ENCODE measurements at regions not wholly inside any gene's neighbourhood (a gene's known extent, or its start where the extent isn't known, plus 50 kb on each side); places are given as distances from the start of the nearest gene placed in this dataset.
"Not testable (repeated sequence)": the region's sequence is repeated elsewhere in the genome, so short reads cannot be mapped to it uniquely, and the experiment has no call there.

GRCh38 chr13:88257706-88258105 lies 586.5 kb downstream of the SLITRK5 start:
- DNase-seq, result no peak

GRCh38 chr13:88263808-88264207 lies 592.6 kb downstream of the SLITRK5 start:
- no peak for DNase-seq

DNA sequence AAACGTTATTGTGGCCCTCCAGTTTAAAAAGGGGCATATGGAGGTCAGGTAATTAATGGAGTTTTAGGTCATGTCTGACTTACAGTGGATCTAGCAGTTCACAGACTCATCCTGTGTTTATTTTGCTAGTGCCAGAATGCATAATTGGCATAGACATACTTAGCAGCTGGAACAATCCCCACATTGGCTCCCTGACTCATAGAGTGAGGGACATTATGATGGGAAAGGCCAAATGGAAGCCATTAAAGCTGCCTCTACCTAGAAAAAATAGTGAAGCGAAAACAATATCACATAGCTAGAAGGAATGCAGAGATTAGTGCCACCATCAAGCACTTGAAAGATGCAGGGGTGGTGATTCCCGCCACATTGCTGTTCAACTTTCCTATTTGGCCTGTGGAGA lies 610.7 kb downstream of the SLITRK5 start:
- DNase-seq, result no peak

DNA sequence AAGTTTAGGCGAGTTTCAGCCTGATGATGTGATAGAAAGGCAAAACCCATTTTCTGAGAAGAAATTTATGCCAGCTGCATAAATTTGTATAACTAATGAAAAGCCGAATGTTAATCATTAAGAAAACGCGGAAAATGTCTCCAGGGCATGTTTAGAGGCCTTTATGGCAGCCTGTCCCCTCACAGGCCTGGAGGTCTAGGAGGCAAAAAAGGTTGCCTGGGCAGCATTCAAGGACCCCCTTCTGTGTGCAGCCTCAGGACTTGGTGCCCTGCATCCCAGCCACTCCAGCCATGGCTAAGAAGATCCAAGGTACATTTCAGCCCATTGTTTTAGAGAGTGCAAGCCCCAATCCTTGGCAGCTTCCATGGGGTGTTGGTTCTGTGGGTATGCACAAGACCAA lies 614.2 kb downstream of the SLITRK5 start:
- no peak for DNase-seq

DNA sequence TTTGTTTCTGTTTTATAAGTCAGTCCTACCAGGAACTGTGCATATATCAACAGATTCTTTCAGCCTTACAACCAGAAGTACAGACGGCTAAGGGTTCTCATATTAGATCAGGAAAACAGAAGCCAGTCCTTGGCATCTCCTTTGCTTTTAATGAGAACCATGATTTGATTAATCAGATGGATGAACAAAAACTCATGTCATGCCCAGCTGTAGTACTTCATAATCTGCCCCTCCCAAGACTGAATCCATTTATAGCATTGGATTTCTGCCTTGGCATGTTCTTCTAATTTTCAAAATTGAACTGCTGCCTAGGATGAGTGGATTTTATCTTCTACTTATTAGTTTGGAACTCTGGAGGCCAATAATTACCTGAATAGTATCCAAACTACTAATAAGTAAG lies 617.2 kb downstream of the SLITRK5 start:
- no peak for DNase-seq

DNA sequence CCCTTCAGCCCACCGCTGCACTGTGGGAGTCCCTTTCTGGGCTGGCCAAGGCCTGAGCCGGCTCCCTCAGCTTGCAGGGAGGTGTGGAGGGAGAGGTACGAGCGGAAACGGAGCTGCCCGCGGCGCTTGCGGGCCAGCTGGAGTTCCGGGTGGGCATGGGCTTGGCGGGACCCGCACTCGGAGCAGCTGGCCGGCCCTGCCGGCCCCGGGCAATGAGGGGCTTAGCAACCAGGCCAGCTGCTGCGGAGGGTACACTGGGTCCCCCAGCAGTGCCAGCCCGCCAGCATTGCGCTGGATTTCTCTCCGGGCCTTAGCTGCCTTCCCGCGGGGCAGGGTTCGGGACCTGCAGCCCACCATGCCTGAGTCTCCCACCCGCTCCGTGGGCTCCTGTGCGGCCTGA lies 620.6 kb downstream of the SLITRK5 start:
- DNase-seq, result not testable (repeated sequence)

DNA sequence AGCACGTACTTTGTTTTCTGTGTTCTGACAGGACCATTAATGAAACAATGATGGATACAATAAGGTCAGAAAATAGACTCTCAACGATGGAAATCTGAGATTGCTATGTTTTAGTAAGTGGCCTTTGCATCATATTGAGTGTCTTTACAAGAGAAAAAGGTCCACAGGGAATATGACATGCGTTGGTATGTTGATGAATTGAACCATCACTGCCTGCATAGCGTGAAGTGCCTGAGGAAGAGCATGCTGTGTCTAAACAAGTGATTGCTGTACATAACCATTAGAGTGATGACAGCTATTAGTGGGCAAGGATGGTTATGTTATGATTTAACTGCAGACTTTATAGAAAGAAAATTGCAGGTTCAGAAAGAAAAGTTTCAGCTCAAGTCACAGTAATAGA lies 623.2 kb downstream of the SLITRK5 start:
- DNase-seq, result no peak

DNA sequence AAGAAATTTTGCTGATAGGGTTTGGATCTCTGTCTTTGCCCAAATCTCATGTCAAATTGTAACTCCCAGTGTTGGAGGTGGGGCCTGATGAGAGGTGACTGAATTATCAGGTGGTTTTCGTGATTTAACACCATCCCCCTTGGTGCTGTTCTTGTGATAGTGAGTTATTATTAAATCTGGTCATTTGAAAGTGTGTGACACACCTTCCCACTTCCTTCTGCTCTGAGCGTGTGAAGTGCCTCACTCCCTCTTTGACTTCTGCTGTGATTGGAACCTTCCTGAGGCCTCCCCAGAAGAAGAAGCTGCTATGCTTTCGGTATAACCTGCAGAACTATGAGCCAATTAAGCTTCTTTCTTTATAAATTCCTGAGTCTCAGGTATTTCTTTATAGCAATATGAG lies 632.0 kb downstream of the SLITRK5 start:
- DNase-seq, result no peak

GRCh38 chr13:88303605-88304004 lies 632.4 kb downstream of the SLITRK5 start:
- no peak for DNase-seq

DNA sequence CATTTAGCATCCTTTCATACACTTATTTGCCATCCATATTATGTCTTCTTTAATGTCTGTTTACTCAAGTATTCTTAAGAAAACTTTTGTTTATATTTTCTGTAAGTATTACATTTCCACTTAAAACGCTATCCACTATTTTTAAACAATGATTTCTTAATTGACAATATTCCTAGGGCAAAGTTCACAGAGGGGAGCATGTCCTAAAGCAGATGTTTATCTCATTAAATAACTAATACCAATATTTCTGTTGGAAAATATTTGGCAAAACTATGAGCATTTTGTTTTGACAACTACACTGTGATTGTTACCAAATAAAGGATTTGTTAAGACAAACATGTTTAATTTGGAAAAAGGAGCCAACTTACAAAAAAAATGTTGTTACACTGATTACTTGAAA lies 643.3 kb downstream of the SLITRK5 start:
- DNase-seq, result no peak

DNA sequence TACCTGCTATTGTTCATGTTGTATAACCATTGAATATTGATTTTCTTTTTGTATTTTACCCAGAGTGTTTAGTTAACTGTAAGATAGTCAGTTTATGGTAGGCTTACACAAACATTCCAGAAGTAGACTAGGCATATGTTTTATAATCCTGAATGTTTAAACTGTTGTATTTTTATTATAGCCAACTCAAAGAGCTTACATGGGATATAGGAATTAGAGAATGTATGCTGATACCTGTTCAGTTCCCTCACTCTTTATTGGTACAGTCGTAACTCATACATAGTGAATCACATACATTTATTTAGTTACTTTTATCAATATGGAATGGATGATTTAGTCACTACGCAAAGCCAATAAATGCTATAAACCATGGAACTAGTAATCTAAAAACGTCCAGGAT lies 657.9 kb downstream of the SLITRK5 start:
- no peak for DNase-seq

GRCh38 chr13:88339271-88339741 lies 668.1 kb downstream of the SLITRK5 start:
- no peak for DNase-seq

- no peak for DNase-seq
Measured at GRCh38 chr13:88345171-88345847, 674.1 kb downstream of the SLITRK5 start.

- DNase-seq, result no peak
Measured at GRCh38 chr13:88360761-88361160, 689.6 kb downstream of the SLITRK5 start.

DNA sequence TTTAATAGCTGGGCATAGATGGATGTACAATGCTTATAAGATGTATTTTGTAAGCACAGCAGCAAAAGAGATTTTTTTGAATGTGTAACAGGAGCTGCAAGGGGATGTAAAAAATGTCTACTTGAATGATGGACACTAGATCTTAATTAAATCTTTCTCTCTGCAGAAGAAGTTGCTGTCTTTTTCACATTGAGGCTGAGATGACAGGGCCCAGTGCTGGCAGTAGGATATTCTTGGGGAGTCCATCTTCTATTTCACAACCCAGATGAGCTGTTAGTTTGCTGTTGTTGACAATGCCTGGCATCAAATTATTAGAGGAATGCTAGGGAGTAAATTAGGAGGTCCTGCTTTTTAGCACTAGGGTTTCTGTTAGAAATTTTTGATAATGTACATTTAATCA lies 698.7 kb downstream of the SLITRK5 start:
- DNase-seq, result no peak

- no peak for DNase-seq
Measured at GRCh38 chr13:88376760-88377388, 705.7 kb downstream of the SLITRK5 start.

GRCh38 chr13:88377852-88378251 lies 706.7 kb downstream of the SLITRK5 start:
- no peak for DNase-seq

- DNase-seq, result no peak
Measured at GRCh38 chr13:88384542-88384941, 713.4 kb downstream of the SLITRK5 start.

- DNase-seq, result no peak
Measured at GRCh38 chr13:88395804-88396203, 724.6 kb downstream of the SLITRK5 start.

GRCh38 chr13:88411696-88412095 lies 740.5 kb downstream of the SLITRK5 start:
- DNase-seq, result no peak

- no peak for DNase-seq
Measured at GRCh38 chr13:88417801-88418200, 746.6 kb downstream of the SLITRK5 start.

GRCh38 chr13:88424463-88424862 lies 753.3 kb downstream of the SLITRK5 start:
- no peak for DNase-seq

GRCh38 chr13:88426661-88427060 lies 755.5 kb downstream of the SLITRK5 start:
- no peak for DNase-seq

- no peak for DNase-seq
Measured at GRCh38 chr13:88429862-88430261, 758.7 kb downstream of the SLITRK5 start.

DNA sequence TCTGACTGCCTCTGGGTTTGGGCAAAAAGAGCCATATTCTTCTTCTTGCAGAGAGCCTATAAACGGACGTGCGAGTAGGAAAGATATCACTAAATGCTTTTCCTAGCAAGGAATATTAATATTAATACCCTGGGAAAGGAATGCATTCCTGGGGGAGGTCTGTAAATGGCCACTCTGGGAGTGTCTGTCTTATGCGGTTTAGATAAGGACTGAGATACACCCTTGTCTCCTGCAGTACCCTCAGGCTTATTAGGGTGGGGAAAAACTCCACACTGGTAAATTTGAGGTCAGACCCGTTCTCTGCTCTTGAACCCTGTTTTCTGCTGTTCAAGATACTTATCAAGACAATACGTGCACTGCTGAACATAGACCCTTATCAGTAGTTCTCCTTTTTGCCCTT lies 763.8 kb downstream of the SLITRK5 start:
- DNase-seq, result no peak
